HG03378 (cell line): ENCODE measurements at regions not wholly inside any gene's neighbourhood (a gene's known extent, or its start where the extent isn't known, plus 50 kb on each side); places are given as distances from the start of the nearest gene placed in this dataset.
"Not testable (repeated sequence)": the region's sequence is repeated elsewhere in the genome, so short reads cannot be mapped to it uniquely, and the experiment has no call there.

Experiments
- ATAC-seq: cut with Tn5 transposase; IDR thresholded peaks from one replicate; pipeline ENCODE4 v1.9.1; 2021; ENCODE audit warnings: mild to moderate bottlenecking, moderate library complexity; ENCODE audit not compliant: unreplicated experiment

- ATAC-seq: no peak
Observed at GRCh38 chr3:161599697-161600096, 103.1 kb downstream of the OTOL1 start.

- no peak for ATAC-seq
Observed at GRCh38 chr3:161600173-161600572, 103.6 kb downstream of the OTOL1 start.

GRCh38 chr3:161602475-161602874 is 105.9 kb downstream of the OTOL1 start:
- ATAC-seq: no peak

GRCh38 chr3:161602918-161603317 is 106.3 kb downstream of the OTOL1 start:
- no peak for ATAC-seq

- ATAC-seq: no peak
Observed at GRCh38 chr3:161607056-161607455, 110.4 kb downstream of the OTOL1 start.

GRCh38 chr3:161619351-161619750 is 122.7 kb downstream of the OTOL1 start:
- no peak for ATAC-seq

GRCh38 chr3:161630794-161631193 is 134.2 kb downstream of the OTOL1 start:
- no peak for ATAC-seq

- no peak for ATAC-seq
Observed at GRCh38 chr3:161631536-161631935, 134.9 kb downstream of the OTOL1 start.

- ATAC-seq: no peak
Observed at GRCh38 chr3:161637559-161637958, 141.0 kb downstream of the OTOL1 start.

- ATAC-seq: not testable (repeated sequence)
Observed at GRCh38 chr3:161639095-161639494, 142.5 kb downstream of the OTOL1 start.

- ATAC-seq: no peak
Observed at GRCh38 chr3:161640181-161640580, 143.6 kb downstream of the OTOL1 start.

GRCh38 chr3:161641287-161641686 is 144.7 kb downstream of the OTOL1 start:
- ATAC-seq: no peak

GRCh38 chr3:161644891-161645635 is 148.5 kb downstream of the OTOL1 start:
- ATAC-seq: no peak

GRCh38 chr3:161647936-161648470 is 151.4 kb downstream of the OTOL1 start:
- no peak for ATAC-seq

- ATAC-seq: no peak
Observed at GRCh38 chr3:161649900-161650484, 153.4 kb downstream of the OTOL1 start.

GRCh38 chr3:161657786-161658185 is 161.2 kb downstream of the OTOL1 start:
- no peak for ATAC-seq

- no peak for ATAC-seq
Observed at GRCh38 chr3:161671141-161671540, 174.5 kb downstream of the OTOL1 start.

GRCh38 chr3:161672478-161672877 is 175.9 kb downstream of the OTOL1 start:
- ATAC-seq: no peak

- ATAC-seq: no peak
Observed at GRCh38 chr3:161673866-161674265, 177.3 kb downstream of the OTOL1 start.

- ATAC-seq: no peak
Observed at GRCh38 chr3:161674402-161674801, 177.8 kb downstream of the OTOL1 start.

- not testable (repeated sequence) for ATAC-seq
Observed at GRCh38 chr3:161681831-161682230, 185.2 kb downstream of the OTOL1 start.

GRCh38 chr3:161682715-161683114 is 186.1 kb downstream of the OTOL1 start:
- no peak for ATAC-seq
